ENCODE measurements at regions not wholly inside any gene's neighbourhood (a gene's known extent, or its start where the extent isn't known, plus 50 kb on each side); places are given as distances from the start of the nearest gene placed in this dataset.
"Not testable (repeated sequence)": the region's sequence is repeated elsewhere in the genome, so short reads cannot be mapped to it uniquely, and the experiment has no call there.

DNA sequence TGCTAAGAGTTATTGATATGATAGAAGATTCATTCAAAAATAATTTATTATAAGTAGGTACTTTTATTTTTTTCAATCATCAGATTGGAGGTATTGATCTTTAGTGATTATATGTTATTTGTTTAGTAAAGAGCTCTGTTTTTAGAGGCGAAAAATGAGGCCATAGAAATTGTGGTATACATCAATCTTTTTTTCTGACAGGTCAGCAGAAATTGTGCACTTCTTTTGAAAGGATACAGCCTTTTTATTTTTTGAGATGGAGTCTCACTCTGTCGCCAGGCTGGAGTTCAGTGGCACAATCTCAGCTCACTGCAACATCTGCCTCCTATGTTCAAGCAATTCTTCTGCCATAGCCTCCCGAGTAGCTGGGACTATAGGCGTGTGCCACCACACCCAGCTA lies 292.1 kb downstream of the BAMBI start:
- DNase-seq, result no peak

DNA sequence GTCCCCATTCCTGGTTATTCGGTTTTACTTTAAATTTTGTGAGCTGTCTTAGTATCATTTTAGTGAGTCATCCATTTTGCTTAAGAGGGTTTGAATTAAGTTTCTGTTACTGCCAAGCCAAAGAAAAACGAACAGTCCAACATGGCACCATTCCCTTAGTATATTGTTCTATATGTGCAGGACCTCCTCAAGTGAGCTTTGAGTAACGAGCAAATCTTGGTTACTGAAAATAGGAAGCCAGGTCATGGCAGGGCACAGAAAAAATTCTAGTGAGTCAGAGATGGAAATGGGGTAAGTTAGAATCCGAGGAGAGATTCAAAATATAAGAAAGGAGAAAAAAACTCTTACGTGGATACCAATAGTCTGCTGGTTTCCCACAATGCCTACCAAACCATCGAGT lies 292.9 kb downstream of the BAMBI start:
- DNase-seq, result no peak

- no peak for DNase-seq
Observed at GRCh38 chr10:28971255-28971654, 293.9 kb downstream of the BAMBI start.

GRCh38 chr10:28971764-28972163 lies 294.4 kb downstream of the BAMBI start:
- DNase-seq, result no peak

DNA sequence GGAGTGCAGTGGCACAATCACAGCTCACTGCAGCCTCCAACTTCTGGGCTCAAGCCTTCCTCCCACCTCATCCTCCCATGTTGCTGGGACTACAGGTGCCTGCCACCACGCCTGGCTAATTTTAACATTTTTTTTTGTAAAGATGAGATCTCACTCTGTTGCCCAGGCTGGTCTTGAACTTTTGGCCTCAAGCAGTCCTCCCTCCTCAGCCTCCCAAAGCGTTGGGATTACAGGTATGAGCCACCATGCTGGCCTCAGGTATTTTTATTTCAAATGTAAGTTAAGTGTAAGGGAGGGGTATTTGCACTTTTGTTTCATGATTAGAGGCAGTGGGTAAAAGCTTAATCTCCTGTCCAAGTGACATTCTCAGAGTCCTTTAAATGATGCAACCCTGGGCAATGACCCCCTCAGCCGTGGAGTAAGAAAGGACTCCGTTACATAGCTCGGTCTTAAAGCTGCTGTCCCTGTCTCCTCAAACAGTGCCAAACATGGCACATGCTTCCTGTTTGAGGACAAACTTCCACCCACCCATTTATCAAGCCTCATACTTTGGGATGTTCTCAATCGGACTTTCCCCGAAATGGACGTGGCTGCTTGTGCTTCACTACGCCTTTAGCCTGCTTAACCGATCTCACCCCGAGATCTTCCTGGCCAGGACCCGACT lies 296.1 kb downstream of the BAMBI start:
- DNase-seq, result no peak

DNA sequence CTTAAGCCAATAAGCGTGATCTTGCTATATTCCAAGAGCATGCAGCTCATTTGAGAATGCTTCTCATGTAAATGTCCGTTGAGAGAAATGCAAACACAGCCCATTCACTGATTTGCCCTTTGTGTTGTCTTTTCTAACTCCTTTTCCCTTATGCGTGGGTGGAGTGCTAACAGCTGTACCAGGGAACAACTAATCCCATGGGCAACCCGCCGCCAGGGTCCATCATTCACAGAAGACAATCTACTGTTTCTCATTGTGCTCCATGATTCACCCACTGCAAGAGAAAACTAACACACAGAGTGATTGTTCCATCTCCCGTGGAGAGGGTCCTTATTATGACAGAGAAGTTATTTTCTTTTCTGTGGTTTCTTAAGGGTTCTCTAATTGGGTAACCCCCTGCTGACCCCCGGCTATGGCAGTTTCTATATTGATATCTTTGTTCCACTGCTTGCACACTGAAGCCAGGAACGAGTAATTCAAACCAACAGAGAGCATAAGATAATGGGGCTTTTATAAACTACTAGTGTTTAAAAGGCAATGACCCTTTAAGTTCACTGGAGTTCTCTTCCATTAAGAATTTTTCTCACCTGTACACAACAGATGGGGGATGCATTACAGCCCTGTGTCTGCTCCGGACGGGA lies 298.7 kb downstream of the BAMBI start:
- no peak for DNase-seq

GRCh38 chr10:28977518-28977917 lies 300.2 kb downstream of the BAMBI start:
- no peak for DNase-seq

GRCh38 chr10:28980264-28980663 lies 302.9 kb downstream of the BAMBI start:
- DNase-seq, result no peak

DNA sequence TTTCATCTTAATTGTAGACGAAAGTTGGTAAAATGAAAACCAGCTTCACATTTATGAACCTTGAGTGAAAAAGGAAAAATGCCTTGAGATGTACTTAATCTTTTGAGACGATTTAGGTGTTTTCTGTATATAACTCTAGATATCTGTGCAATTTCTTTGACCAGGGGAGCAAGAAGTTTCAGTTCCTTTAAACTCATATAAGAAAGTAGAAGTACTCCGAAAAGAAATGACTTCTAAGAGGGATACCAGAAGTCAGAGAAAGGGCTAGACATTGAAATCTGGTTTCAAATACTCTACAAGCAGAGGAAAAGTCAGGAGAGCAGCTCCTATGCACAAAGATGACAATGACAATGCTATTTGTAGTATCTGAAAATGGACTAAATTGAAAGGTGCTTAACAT lies 303.7 kb downstream of the BAMBI start:
- DNase-seq, result no peak

GRCh38 chr10:28982974-28983373 lies 305.7 kb downstream of the BAMBI start:
- no peak for DNase-seq

DNA sequence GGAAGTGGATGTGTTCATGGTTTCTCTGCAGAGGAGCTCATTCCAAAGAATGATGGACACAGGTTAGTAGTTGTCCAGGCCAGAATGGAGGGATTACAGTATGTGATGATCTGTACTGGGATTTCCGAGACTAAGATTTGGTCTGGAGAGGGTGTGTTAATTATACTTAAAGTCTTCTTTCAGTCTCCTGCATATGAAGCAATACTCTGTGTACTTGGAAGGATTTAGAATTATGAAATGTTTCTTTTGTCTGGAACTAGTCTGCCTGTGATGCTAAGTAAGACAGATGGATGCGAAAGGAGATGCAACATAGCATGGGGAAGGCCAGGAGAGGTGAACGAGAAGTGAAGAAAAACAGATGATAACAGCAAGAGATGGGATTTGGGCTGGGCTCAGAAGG lies 305.1 kb upstream of the LYZL1 start:
- DNase-seq, result no peak

DNA sequence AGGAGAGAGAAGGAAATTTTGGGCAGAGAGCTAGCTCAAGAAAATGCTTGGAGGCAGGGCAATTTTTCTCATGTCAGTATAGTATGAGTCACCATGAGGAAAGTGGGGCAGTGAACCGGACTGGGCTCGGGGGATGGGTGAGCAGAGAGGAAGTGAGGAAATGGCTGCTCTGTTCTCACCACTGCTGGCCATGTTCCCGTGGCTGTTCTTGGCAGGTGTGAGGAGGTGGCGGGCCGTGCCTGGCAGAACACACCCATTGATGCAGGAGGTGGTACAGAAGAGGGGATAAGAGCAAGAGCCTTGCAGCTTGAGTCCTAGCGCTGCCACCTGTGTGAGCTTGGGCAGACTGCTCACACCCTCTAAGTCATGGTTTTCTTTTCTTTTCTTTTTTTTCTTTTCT lies 304.4 kb upstream of the LYZL1 start:
- no peak for DNase-seq

GRCh38 chr10:28985137-28985885 lies 303.6 kb upstream of the LYZL1 start:
- no peak for DNase-seq

- DNase-seq, result no peak
Observed at GRCh38 chr10:28986117-28986792, 302.6 kb upstream of the LYZL1 start.

- no peak for DNase-seq
Observed at GRCh38 chr10:28986856-28987255, 302.0 kb upstream of the LYZL1 start.

DNA sequence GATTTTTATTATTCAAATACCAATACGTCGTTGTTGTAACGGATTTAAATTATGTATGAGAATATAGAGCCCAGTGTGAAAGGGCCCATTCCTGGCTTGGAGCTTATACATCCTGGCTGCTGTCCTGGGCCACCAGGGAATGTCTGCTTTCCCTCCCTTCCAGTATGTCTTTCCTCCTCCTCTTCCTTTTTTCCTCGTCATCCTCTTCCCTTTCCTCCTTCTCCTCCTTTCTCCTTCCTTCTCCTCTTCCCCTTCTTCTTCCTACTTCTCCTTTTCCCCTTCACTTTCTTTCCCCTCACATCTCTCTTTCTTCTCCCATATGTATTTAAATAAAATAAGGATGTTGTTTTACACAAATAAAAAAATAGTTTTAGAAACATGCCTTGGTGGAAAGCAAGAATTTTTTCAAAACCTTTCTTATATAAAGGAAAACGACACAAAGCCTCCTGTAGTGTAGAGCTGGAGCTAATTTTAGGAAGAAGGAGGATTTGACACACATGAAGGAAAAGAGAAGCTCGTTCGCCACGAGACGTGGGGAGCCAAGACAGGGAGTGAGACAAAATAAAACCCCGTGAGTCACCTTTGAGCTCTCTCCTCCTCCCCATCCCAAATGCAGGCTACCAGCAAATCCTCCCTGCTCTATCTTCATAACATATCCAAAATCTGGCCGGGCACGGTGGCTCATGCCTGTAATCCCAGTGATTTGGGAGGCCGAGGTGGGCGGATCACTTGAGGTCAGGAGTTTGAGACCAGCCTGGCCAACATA lies 301.1 kb upstream of the LYZL1 start:
- no peak for DNase-seq

DNA sequence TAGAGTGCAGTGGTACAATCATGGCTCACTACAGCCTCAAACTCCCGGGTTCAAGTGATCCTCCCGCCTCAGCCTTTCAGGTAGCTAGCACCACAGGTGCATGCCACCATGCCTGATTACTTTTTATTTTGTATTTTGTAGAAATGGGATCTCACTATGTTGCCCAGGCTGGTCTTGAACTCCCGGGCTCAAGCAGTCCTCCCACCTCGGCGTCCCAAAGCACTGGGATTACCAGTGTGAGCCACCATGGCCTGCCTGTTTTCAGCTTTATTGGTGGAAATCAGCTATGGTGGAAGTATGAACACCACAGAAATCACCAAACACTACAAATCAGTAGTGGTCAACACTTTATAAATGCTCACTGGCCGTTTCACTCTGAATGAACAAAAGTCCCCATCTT lies 299.9 kb upstream of the LYZL1 start:
- no peak for DNase-seq

DNA sequence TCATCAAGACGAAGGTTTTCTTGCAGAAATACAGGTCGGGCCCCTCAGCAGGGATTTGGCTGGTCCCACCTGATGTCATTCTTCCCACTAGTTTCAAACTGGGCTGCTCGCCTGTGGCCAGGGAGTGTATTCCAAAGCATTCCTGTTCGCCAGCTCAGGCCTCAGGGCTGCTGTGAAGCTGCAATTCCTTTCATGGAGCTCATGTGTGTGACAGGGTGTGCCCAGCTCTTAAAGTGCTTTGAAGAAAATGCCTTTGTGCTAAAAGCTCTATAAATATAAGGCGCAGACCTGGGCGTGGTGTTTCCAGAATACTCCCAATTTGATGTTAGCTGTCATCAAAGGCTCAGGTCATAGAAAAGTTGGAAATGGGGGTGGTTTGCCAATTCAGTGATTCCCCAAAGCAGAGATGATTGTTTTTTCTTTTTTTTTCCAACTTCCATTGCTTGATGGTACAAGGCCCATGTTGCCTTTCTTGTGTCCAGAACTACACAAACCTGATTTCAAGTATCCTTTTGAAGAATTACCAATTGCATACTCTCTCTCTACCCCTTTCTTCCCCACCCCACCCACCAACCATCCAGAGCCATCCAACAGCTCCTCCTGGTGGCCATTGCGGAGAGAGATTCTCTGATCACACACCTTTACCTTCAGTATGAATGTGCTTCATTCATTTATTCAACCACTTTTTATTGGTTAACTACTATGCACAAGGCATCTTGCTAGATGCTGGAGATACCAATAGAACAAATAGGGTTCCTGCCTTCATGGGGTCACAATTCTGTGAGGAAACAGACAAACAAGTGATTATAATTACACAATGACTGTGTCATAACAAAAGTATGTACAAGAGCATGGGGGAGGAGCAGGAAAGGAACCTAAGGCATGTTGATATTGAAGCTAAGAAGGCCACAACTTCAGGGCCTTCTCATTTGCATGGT lies 297.3 kb upstream of the LYZL1 start:
- DNase-seq, result peak; percentile 8

GRCh38 chr10:28993056-28993455 lies 295.8 kb upstream of the LYZL1 start:
- no peak for DNase-seq

- no peak for DNase-seq
Observed at GRCh38 chr10:28993861-28994260, 295.0 kb upstream of the LYZL1 start.

DNA sequence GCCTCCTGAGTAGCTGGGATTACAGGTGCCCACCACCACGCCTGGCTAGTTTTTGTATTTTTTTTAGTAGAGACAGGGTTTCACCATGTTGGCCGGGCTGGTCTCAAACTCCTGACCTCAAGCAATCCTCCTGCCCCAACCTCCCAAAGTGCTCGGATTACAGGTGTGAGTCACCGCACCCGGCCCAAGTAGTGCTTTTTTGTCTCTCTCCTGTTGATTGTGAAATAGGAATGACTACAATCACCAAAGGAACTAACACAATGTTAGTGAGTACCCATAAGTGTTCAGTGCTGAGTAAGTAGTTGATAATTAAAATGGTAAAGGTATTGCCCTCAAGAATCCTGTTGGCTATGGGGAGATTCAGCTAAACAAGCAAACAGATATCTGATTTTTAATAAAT lies 294.1 kb upstream of the LYZL1 start:
- DNase-seq, result not testable (repeated sequence)

GRCh38 chr10:28995497-28995896 lies 293.4 kb upstream of the LYZL1 start:
- DNase-seq, result no peak
